HPDE6-E6E7 (cell line): ENCODE measurements at regions not wholly inside any gene's neighbourhood (a gene's known extent, or its start where the extent isn't known, plus 50 kb on each side); places are given as distances from the start of the nearest gene placed in this dataset.

Experiments
- DNase-seq: peaks from one replicate; pipeline ENCODE4 v3.0.0; 2011; ENCODE audit warnings: missing footprints; ENCODE audit errors: extremely low spot score

DNA sequence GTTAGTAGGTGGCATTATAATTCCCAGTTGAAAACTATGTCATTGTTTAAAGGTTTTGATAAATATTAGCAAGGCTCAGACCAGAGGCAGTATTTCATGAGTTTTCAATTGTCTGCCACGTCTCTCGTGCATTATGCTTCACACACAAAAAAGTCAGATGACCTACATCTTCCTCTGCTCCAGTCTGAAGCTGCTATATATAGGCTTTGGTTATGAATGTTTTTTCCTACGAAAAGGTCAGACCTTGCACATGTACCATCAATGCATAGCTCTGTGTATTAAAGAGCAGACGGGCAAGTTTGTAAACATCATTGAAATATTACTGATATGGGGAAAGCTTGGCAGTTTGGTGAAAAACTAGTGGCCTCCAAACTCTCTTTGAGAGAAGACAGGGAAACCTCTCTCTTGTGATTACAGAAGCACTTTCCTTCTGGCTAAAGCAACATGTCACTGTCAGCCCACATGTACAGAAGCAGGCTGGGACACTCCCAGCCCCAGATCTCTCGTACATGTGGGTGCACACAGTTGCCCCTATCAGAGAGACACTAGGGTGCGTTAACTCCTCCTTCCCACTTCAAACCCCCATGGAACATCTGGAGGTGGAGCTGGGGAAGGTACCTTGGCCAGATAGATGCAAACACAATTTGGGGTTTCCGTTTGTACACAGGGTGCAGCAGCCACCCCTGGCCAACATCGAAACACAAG, 184.0 kb upstream of the BCL6 start:
- DNase-seq = no peak

- no peak for DNase-seq
Observed at GRCh38 chr3:187930021-187930420, 184.8 kb upstream of the BCL6 start.

DNA sequence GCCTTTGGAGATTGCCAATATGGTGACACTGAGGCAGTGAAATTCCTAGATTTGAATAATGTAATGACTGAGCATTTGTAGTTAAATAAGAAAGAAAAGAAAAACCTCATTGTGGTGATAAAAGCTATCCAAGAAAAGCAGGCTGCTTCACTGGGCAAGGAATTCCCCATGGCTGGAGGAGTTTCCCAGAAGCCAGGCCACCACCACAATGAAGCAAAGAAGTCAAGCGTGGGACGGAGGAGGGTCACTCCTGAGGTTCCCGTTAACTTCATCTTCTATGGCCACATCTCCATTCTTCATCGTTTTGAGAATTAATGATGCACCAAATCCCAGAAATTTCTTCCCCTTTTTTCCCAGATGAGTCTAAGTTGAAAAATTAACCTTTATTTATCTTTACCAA, 185.8 kb upstream of the BCL6 start:
- no peak for DNase-seq

GRCh38 chr3:187931770-187932278, 186.6 kb upstream of the BCL6 start:
- DNase-seq = no peak

DNA sequence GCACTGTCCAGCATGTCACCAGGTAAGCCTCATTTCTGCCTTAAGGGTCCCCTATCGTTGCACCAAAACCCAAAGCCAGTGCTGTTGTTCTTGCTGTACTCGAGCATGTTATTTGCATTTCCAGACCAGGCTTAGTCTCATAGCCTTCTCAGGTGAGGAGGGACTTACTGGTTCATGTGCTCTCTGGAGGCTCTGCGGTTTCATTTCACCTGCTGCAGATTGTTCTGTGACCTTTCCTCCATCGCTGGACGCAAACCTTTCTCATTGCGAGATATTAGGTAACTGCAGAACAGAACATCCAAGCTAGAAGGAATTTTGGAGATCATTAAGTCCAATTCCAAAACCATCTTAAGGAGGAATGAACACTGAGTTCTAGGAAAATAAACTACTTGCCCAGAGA, 187.3 kb upstream of the BCL6 start:
- DNase-seq = no peak

- DNase-seq = no peak
Observed at GRCh38 chr3:187935623-187936156, 190.4 kb upstream of the BCL6 start.

GRCh38 chr3:187936676-187937075, 191.4 kb upstream of the BCL6 start:
- no peak for DNase-seq

DNA sequence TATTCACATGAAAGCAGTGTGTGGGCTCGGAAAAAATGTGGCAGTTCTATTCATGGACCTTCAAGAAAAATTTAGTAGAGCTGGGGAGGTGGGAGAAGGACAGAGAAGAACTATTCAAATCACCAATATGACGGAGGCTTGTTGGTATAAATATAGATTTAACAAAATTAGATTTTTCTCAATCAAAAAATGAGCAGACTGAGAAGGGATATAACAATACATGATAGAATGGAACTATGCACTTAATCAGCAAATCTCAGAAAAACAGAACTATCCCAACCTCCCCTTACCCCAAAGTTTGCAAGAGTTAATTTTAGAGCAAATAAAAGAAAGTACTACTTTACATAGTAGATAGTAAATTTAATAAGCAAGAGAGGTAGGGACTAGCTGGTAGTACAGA, 194.6 kb upstream of the BCL6 start:
- DNase-seq = no peak

DNA sequence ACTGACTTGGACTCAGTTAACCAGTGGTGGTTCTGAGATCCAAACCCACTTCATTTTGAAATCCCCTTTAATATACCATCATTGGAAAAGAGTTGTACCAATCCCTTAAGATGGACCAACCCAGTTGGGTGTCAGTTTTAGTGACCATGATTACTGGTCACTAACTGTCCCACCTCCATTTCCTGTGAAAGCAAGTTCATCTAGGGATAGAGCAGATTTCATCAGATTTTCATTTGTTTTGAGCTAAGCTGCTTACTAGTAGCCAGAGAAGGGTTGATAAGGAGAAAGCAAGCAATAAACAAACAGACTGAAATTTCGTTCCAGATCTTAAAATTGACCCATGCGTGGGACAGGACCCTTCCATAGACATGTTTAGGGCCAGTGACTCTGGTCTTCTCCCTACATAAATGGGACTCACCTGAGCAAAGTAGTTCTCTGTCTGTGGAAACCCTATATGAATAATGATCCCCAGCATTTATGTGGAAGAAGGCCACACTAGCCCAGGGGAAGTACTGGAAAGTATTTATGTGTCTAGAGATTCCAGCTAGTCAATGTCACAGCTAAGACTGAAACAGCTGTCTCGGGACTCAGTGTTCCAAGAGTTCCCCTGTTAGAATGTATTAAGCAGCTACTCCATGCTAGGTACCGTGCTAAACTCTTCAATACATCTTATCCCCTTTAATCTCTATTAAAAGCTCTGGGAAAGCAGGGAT, 196.0 kb upstream of the BCL6 start:
- no peak for DNase-seq

- DNase-seq = no peak
Observed at GRCh38 chr3:187941848-187942194, 196.6 kb upstream of the BCL6 start.

GRCh38 chr3:187942658-187943241, 197.5 kb upstream of the BCL6 start:
- no peak for DNase-seq

DNA sequence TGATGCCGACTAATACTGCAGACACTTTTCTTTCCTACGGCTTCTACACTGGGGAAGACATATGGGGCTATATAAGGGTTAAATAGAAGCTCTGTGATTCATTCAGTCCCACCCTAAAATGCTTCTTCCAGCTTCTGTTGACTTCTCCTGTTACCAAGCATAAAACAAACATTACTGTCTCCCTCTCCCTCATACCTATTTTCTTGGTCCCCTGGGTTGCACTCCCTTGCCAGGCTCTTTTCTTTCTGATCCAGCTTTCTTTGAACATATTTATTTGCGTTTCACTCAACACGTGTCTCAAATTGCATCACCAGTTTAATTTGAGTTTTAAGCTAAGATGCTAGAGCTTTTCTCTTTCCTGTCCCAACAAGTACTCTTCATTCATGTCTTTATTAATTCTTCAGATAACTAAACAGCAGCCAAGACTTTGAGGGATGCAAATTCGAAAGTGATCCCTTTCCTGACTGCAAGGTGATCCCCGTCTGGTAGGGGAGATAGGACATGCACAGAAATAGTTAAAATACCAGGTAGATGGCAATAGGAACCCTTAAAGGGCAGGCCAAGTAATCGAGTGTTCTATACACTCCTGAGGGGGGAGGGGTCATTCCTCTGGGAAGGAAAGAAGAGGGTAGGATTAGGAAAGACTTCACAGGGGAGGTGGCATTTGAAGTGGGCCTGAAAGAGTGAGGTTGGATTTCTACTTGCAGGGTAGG, 198.6 kb upstream of the BCL6 start:
- DNase-seq = no peak

- DNase-seq = no peak
Observed at GRCh38 chr3:187944390-187945179, 199.3 kb upstream of the BCL6 start.

DNA sequence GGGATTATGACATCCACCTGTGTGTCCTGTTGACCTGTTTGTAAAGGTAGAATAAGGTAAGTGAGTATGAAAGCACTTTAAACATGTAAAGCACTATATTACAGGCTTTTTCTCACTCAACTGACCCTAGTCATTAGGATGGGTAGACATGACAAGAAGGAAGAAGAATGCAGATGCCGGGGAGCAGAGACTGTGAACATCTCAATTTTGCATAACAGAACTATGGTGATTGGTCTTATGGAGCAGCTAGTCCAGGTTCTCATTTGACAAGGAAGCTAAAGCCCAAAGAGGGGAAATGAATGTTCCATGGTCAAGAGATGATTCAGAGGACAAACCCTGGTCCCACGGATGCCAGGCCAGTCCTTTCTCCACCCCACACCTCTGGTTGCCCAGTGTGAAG, 200.1 kb upstream of the BCL6 start:
- no peak for DNase-seq

DNA sequence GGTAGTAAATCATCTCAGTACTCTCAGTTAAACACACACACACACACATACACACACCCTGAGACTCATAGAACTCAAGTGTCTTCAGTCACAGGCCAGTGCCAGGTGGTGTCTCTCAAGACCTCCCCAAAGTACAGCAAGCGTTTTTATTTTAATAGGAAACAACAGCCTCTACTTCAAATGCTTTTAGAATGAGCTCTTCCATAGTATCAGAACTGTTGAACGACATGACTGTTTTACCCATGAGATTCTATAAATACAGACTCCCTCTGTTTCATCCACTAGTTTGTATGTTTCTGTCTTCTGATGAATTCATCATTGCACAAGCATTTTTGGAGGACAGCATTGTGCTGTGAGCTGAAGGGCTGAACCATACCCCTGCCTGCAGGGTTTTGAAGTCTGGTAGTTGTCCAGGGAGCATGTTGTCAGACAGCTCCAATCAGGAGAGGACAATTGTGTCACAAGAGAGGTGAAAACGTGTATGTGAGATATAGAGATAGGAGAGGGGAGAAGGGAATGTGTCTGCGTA, 201.0 kb upstream of the BCL6 start:
- DNase-seq = no peak

- DNase-seq = no peak
Observed at GRCh38 chr3:187946981-187947380, 201.7 kb upstream of the BCL6 start.

DNA sequence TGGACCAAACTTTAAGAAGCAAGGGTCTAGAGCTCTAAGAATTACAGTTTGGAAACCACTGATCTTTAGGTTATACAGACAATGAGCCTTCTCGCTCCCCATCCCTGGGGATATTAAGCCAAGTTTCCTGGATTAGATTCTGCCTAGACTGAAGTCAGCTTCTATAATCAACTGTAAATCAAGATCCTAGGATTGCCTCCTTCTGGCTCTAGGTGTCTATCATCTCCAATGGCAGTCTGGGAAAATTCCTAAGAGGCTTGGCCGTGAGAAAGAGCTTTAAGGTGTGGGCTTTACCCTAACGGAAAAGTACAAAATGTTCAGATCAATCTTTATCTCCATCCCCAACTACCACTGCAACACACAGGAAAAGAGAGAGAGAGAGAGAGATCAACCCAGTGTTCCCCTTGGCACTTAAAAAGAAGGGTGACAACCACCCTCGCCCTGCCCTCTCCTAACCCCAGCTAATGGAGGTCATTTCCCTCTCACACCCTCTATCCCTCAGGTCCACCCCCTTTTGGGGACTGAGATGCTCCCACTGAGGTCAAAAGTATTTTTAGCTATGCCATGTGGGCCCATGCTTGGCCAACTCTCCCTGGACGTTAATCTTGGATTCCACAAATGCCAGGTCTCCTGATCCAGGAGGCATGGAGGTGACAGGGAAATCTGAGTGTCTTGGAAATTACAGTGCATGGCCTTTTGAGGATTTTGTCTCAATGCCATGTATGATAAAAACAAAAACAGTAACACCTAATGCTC, 202.8 kb upstream of the BCL6 start:
- DNase-seq = no peak

GRCh38 chr3:187949093-187949820, 204.0 kb upstream of the BCL6 start:
- no peak for DNase-seq

DNA sequence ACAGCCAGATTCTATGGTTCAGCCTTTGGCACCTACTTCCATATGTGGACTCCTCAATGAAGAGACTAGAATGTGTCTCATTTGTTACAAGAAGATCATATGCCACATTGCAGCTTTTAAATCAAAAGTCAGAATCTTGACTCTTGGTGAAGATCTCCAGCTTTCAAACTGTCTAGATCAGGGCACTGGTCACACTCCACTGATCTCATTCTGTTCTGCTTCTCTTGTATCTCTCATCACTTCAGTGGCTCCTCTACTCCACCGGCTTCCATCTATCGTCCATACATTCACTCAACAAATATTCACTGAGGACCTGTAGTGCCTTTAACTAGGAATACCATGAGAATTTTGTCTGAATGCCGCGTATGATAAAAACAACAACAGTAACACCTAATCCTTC, 203.3 kb upstream of the LPP start:
- DNase-seq = no peak
